Astrocyte of the spinal cord (primary cell): ENCODE measurements at regions not wholly inside any gene's neighbourhood (a gene's known extent, or its start where the extent isn't known, plus 50 kb on each side); places are given as distances from the start of the nearest gene placed in this dataset.

Experiments used
- DNase-seq: peaks from one replicate; pipeline ENCODE4 v3.0.0; 2011; ENCODE audit warnings: low read depth, low spot score
- H3K4me3 ChIP-seq: 2 replicates; pipeline ENCODE4 v1.5.1; 2011; ENCODE audit warnings: low read depth, mild to moderate bottlenecking, low read length, moderate library complexity
- CTCF ChIP-seq: IDR thresholded peaks from 2 replicates; pipeline ENCODE4 v1.5.1; 2012; ENCODE audit warnings: low read depth, mild to moderate bottlenecking, low read length, inconsistent platforms
- in situ Hi-C: cut with HindIII; loops from 2 replicates; pipeline ENCODE4 v1.10.0; 2017; ENCODE audit warnings: low sequenced_read_pairs

GRCh38 chr6:22926790-22927354 lies 357.5 kb downstream of the HDGFL1 start:
- no peak overlapping the region for H3K4me3 ChIP-seq
- in situ Hi-C loops, result no loop called here
- DNase-seq, result no peak
- TF ChIP-seq CTCF, result no peak

GRCh38 chr6:22928775-22929174 lies 359.4 kb downstream of the HDGFL1 start:
- in situ Hi-C loops, result no loop called here
- TF ChIP-seq CTCF, result no peak

GRCh38 chr6:22929311-22929985 lies 360.1 kb downstream of the HDGFL1 start:
- in situ Hi-C loops, result no loop called here
- no peak for TF ChIP-seq CTCF
- DNase-seq, result no peak
- no peak overlapping the region for H3K4me3 ChIP-seq

More at GRCh38 chr6:22928775-22929174, 359.4 kb downstream of the HDGFL1 start:
- H3K4me3 ChIP-seq, result no peak overlapping the region
- no peak for DNase-seq

GRCh38 chr6:22940581-22941290 lies 371.4 kb downstream of the HDGFL1 start:
- in situ Hi-C loops, result no loop called here
- no peak for TF ChIP-seq CTCF
- H3K4me3 ChIP-seq, result no peak overlapping the region
- DNase-seq, result no peak

GRCh38 chr6:22942403-22942802 lies 373.0 kb downstream of the HDGFL1 start:
- no peak for TF ChIP-seq CTCF
- H3K4me3 ChIP-seq, result no peak overlapping the region
- no peak for DNase-seq
- in situ Hi-C loops, result no loop called here

GRCh38 chr6:22943327-22943726 lies 374.0 kb downstream of the HDGFL1 start:
- no peak overlapping the region for H3K4me3 ChIP-seq
- DNase-seq, result no peak
- in situ Hi-C loops, result no loop called here
- no peak for TF ChIP-seq CTCF
